ENCODE measurements at regions not wholly inside any gene's neighbourhood (a gene's known extent, or its start where the extent isn't known, plus 50 kb on each side); places are given as distances from the start of the nearest gene placed in this dataset.

DNA sequence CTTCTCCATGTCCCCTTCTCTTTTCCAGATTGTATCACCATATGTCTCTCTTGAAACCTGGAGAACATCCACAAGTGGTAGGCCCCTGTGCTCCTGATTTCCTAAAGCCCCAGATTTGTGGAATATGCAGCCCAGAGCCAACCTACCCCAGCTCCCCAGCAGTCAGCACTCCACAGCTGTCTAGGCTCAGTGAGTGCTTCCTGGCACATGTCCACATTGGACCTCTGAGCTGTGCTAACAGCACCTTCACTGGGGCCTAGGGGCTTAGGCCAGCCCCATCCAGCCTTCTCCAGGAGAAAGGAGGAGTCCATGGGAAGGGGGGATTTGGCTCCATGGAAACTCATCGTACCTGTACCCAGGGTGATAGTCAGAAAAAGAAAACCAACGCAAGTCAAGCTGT is 192.7 kb downstream of the FGFR2 start:
- Histone ChIP-seq H3K4me3 (no peak overlapping the region), H3K27ac (no peak overlapping the region), H3K27me3 (no peaks in the 10 kb centered on the region), H3K9me3 (no peaks in the 10 kb centered on the region), H3K4me1 (no peaks in the 10 kb centered on the region), H3K36me3 (no peaks in the 10 kb centered on the region)
- TF ChIP-seq, protein P1, sequence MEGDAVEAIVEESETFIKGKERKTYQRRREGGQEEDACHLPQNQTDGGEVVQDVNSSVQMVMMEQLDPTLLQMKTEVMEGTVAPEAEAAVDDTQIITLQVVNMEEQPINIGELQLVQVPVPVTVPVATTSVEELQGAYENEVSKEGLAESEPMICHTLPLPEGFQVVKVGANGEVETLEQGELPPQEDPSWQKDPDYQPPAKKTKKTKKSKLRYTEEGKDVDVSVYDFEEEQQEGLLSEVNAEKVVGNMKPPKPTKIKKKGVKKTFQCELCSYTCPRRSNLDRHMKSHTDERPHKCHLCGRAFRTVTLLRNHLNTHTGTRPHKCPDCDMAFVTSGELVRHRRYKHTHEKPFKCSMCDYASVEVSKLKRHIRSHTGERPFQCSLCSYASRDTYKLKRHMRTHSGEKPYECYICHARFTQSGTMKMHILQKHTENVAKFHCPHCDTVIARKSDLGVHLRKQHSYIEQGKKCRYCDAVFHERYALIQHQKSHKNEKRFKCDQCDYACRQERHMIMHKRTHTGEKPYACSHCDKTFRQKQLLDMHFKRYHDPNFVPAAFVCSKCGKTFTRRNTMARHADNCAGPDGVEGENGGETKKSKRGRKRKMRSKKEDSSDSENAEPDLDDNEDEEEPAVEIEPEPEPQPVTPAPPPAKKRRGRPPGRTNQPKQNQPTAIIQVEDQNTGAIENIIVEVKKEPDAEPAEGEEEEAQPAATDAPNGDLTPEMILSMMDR (IDR thresholded peaks at IDR 0.05): no peak
- TF ChIP-seq POLR2A (IDR thresholded peaks at IDR 0.05): no peak
- TF ChIP-seq POLR2AphosphoS5 (IDR thresholded peaks at IDR 0.05): no peak
- TF ChIP-seq EP300 (IDR thresholded peaks at IDR 0.05): no peak
- 80% methylated on average over 1 of the region's 2 CpGs; no CpG with 5 or more reads in 1 of the 2 donors for WGBS, 2 donors (ENCODE audit: low coverage in 1 of 2)
- ATAC-seq: no peak

GRCh38 chr10:121405953-121406352 is 192.3 kb downstream of the FGFR2 start:
- no peaks in the 10 kb centered on the region for H3K36me3 ChIP-seq
- no peaks in the 10 kb centered on the region for H3K27me3 ChIP-seq
- TF ChIP-seq, protein P1 (IDR thresholded peaks at IDR 0.05): no peak
- TF ChIP-seq POLR2AphosphoS5 (IDR thresholded peaks at IDR 0.05) (no peak), POLR2A (IDR thresholded peaks at IDR 0.05) (no peak), EP300 (IDR thresholded peaks at IDR 0.05) (no peak)
- no peaks in the 10 kb centered on the region for H3K9me3 ChIP-seq
- H3K27ac ChIP-seq: no peak overlapping the region
- ATAC-seq: no peak
- H3K4me1 ChIP-seq: no peaks in the 10 kb centered on the region
- 85 to 94% methylated on average over 4 to 5 of the region's 5 CpGs for WGBS, 2 donors (ENCODE audit: low coverage in 1 of 2)
- H3K4me3 ChIP-seq: no peak overlapping the region

DNA sequence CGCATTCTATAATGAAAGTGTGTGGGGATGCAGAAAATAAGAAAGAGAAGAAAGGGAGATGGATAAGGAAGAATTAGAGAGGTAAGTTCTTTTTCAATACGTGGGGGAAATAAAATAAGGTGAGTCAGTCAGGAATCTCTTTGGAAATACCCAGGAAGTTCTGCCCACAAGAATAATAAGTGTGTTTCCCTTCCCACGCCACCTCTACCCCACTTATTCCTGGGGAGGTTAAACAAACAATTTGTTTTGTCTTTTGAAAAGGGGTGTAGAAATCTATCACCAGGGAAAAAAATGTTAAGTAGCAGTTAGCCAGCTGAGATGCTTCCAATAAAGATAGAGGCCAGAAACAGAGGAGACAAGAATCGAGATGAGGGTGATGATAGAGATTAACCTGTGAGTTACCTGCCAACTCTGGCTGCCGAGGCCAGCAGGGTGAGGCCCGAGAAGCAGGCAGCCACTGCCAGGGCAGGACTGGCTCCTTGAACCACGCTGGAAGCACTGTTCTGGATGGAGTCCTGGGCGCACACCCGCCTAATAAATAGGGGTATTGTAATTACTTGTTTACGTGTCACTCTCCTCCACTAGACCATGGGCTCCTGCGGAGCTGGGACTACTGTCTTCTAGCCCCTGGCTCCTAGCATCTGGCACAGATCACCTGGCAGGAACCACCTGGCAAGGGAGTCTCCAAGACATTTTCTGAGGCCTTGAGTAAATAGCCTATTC is 191.3 kb downstream of the FGFR2 start:
- WGBS, 2 donors (ENCODE audit: low coverage in 1 of 2): 68 to 79% methylated on average over 9 to 10 of the region's 11 CpGs
- no peaks in the 10 kb centered on the region for H3K4me1 ChIP-seq
- H3K36me3 ChIP-seq: no peaks in the 10 kb centered on the region
- no peak for ATAC-seq
- H3K4me3 ChIP-seq: no peak overlapping the region
- TF ChIP-seq POLR2AphosphoS5 (IDR thresholded peaks at IDR 0.05) (no peak), POLR2A (IDR thresholded peaks at IDR 0.05) (no peak), EP300 (IDR thresholded peaks at IDR 0.05) (no peak)
- TF ChIP-seq, protein P1 (IDR thresholded peaks at IDR 0.05): no peak
- H3K9me3 ChIP-seq: no peaks in the 10 kb centered on the region
- no peak overlapping the region for H3K27ac ChIP-seq
- no peaks in the 10 kb centered on the region for H3K27me3 ChIP-seq

DNA sequence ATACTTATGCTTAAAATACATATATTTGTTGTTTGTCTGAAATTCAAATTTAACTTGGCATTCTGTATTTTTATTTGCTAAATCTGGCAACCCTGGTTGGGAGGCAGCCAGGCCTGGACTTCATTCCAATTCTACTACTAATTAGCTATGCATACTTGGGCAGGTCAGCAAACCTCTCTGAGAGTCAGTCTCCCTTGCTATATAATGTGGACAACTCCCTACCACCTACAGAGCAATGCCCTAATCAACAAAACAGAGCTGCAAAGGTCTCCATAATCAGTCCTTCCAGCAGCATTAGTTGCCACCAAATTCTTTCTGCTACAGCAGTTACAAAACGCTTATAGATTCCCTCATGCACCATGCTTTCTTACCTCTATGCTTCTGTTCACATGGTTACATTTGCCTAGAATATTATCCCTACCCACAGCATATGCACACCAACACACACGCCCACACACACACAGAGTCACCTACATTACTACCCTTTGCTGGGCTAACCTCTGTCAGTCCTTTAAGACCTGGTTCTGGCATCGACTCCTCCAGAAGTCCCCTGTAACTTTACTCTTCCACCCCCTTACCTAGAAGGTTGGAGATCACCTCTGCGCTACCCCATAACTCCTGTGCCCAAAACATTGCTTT is 188.7 kb downstream of the FGFR2 start:
- peaks cover 0 to 7% (median 0%) of the 10 kb centered on the region in 3 donors for H3K9me3 ChIP-seq
- TF ChIP-seq, protein P1 (IDR thresholded peaks at IDR 0.05): no peak
- no peaks in the 10 kb centered on the region for H3K4me1 ChIP-seq
- no peaks in the 10 kb centered on the region for H3K27me3 ChIP-seq
- 76 to 88% methylated on average over 4 of the region's 4 CpGs for WGBS, 2 donors (ENCODE audit: low coverage in 1 of 2)
- no peaks in the 10 kb centered on the region for H3K36me3 ChIP-seq
- no peak overlapping the region for H3K27ac ChIP-seq
- H3K4me3 ChIP-seq: no peak overlapping the region
- ATAC-seq: no peak

- no peak overlapping the region for H3K4me3 ChIP-seq
- no peaks in the 10 kb centered on the region for H3K27me3 ChIP-seq
- TF ChIP-seq EP300 (IDR thresholded peaks at IDR 0.05) (no peak), POLR2AphosphoS5 (IDR thresholded peaks at IDR 0.05) (no peak)
- TF ChIP-seq, protein P1 (IDR thresholded peaks at IDR 0.05): no peak
- ATAC-seq: no peak
- H3K9me3 ChIP-seq: peaks cover 0 to 7% (median 0%) of the 10 kb centered on the region in 3 donors
- peaks cover 0 to 6% (median 0%) of the 10 kb centered on the region in 3 donors for H3K4me1 ChIP-seq
- no peaks in the 10 kb centered on the region for H3K36me3 ChIP-seq
- H3K27ac ChIP-seq: no peak overlapping the region
- WGBS, 2 donors (ENCODE audit: low coverage in 1 of 2): no CpG with 5 or more reads among the region's 2 CpGs
These were observed 187.2 kb downstream of the FGFR2 start for GRCh38 chr10:121411004-121411403.

All from gastroesophageal sphincter (tissue), 4 donors.